H9 (cell line): ENCODE measurements at regions not wholly inside any gene's neighbourhood (a gene's known extent, or its start where the extent isn't known, plus 50 kb on each side); places are given as distances from the start of the nearest gene placed in this dataset.

Source experiments
- DNase-seq: peaks from one replicate; pipeline ENCODE4 v3.0.0-alpha.2; 2017
- H2AFZ ChIP-seq: one replicate; pipeline ENCODE4 v1.6.1; 2013; ENCODE audit warnings: mild to moderate bottlenecking, low read length, control low read depth, moderate library complexity
- H2AK5ac ChIP-seq: 2 replicates; pipeline ENCODE4 v1.6.1; 2013; ENCODE audit warnings: low read length, control low read depth, mixed read lengths; ENCODE audit not compliant: insufficient read length
- H2BK120ac ChIP-seq: one replicate; pipeline ENCODE4 v1.6.1; 2013; ENCODE audit warnings: low read depth, mild to moderate bottlenecking, low read length, control low read depth, inconsistent platforms; ENCODE audit not compliant: poor library complexity, severe bottlenecking
- H2BK12ac ChIP-seq: 2 replicates; pipeline ENCODE4 v1.6.1; 2013; ENCODE audit warnings: low read length, control low read depth, mixed read lengths, low read depth; ENCODE audit not compliant: insufficient read length
- H2BK15ac ChIP-seq: 2 replicates; pipeline ENCODE4 v1.6.1; 2013; ENCODE audit warnings: low read depth, low read length, control low read depth
- H2BK20ac ChIP-seq: one replicate; pipeline ENCODE4 v1.6.1; 2013; ENCODE audit warnings: low read depth, mild to moderate bottlenecking, low read length, control low read depth, inconsistent platforms; ENCODE audit not compliant: poor library complexity, severe bottlenecking
- H2BK5ac ChIP-seq: 2 replicates; pipeline ENCODE4 v1.6.1; 2013; ENCODE audit warnings: low read length, control low read depth, mixed read lengths; ENCODE audit not compliant: insufficient read length
- H3K14ac ChIP-seq: 2 replicates; pipeline ENCODE4 v1.6.1; 2013; ENCODE audit warnings: low read length, control low read depth; ENCODE audit not compliant: insufficient read depth
- H3K18ac ChIP-seq: 2 replicates; pipeline ENCODE4 v1.6.1; 2013; ENCODE audit warnings: low read depth, mild to moderate bottlenecking, mixed read lengths, low read length, control low read depth; ENCODE audit not compliant: insufficient read length
- H3K23ac ChIP-seq: 2 replicates; pipeline ENCODE4 v1.6.1; 2013; ENCODE audit warnings: low read length, control low read depth, mixed read lengths, low read depth; ENCODE audit not compliant: insufficient read length
- H3K23me2 ChIP-seq: 2 replicates; pipeline ENCODE4 v1.6.1; 2013; ENCODE audit warnings: low read depth, mild to moderate bottlenecking, mixed read lengths, low read length, control low read depth; ENCODE audit not compliant: insufficient read length, poor library complexity, severe bottlenecking
- H3K27ac ChIP-seq: 2 replicates; pipeline ENCODE4 v1.5.1; 2013; ENCODE audit warnings: low read length, control low read depth, mixed read lengths, low read depth; ENCODE audit not compliant: insufficient read length
- H3K27me3 ChIP-seq: 2 replicates; pipeline ENCODE4 v1.6.1; 2013; ENCODE audit warnings: low read length, control low read depth, inconsistent platforms; ENCODE audit not compliant: insufficient read depth
- H3K4ac ChIP-seq: 2 replicates; pipeline ENCODE4 v1.6.1; 2013; ENCODE audit warnings: low read depth, mild to moderate bottlenecking, control low read depth, inconsistent platforms, low read length, moderate library complexity
- H3K4me1 ChIP-seq: 2 replicates; pipeline ENCODE4 v1.6.1; 2013; ENCODE audit warnings: low read length, control low read depth, inconsistent platforms; ENCODE audit not compliant: insufficient read depth
- H3K4me2 ChIP-seq: 2 replicates; pipeline ENCODE4 v1.6.1; 2013; ENCODE audit warnings: low read length, control low read depth, mixed read lengths; ENCODE audit not compliant: insufficient read length, insufficient read depth
- H3K56ac ChIP-seq: 2 replicates; pipeline ENCODE4 v1.6.1; 2013; ENCODE audit warnings: low read depth, mild to moderate bottlenecking, mixed read lengths, low read length, control low read depth; ENCODE audit not compliant: insufficient read length
- H3K79me1 ChIP-seq: 2 replicates; pipeline ENCODE4 v1.6.1; 2013; ENCODE audit warnings: low read depth, mild to moderate bottlenecking, moderate library complexity, low read length, control low read depth, inconsistent platforms; ENCODE audit not compliant: insufficient read depth, poor library complexity, severe bottlenecking
- H3K79me2 ChIP-seq: 2 replicates; pipeline ENCODE4 v1.6.1; 2013; ENCODE audit warnings: low read length, control low read depth, inconsistent platforms; ENCODE audit not compliant: insufficient read depth
- H3K9ac ChIP-seq: 2 replicates; pipeline ENCODE4 v1.6.1; 2013; ENCODE audit warnings: low read length, control low read depth, mixed read lengths; ENCODE audit not compliant: insufficient read length; ENCODE audit errors: extremely low read depth
- H3K9me3 ChIP-seq: one replicate; pipeline ENCODE4 v1.6.1; 2013; ENCODE audit warnings: low read depth, low read length, inconsistent platforms; ENCODE audit not compliant: control insufficient read depth
- H3T11ph ChIP-seq: one replicate; pipeline ENCODE4 v1.6.1; 2013; ENCODE audit warnings: mild to moderate bottlenecking, low read length, control low read depth, inconsistent platforms
- H4K20me1 ChIP-seq: one replicate; pipeline ENCODE4 v1.6.1; 2013; ENCODE audit not compliant: control insufficient read depth, insufficient read length, insufficient read depth
- H4K5ac ChIP-seq: 2 replicates; pipeline ENCODE4 v1.6.1; 2013; ENCODE audit warnings: low read depth, mild to moderate bottlenecking, mixed read lengths, low read length, control low read depth; ENCODE audit not compliant: insufficient read length
- H4K8ac ChIP-seq: replicated peaks from 2 replicates; pipeline ENCODE4 v1.6.1; 2013; ENCODE audit warnings: low read length, control low read depth, mixed read lengths, low read depth; ENCODE audit not compliant: insufficient read length
- H4K91ac ChIP-seq: 2 replicates; pipeline ENCODE4 v1.6.1; 2013; ENCODE audit warnings: low read depth, mild to moderate bottlenecking, moderate library complexity, mixed read lengths, low read length, control low read depth; ENCODE audit not compliant: insufficient read length
- H3K27ac Mint-ChIP-seq, 3 experiments: 2 replicates in 2 of 3; 3 replicates in 1 of 3; pipeline ENCODE4 v1.8.0; 2020 to 2021; ENCODE audit warnings: mixed read lengths in 3 of 3, mild to moderate bottlenecking in 1 of 3, moderate library complexity in 1 of 3
- H3K27me3 Mint-ChIP-seq: 2 replicates; pipeline ENCODE4 v1.8.0; 2021; ENCODE audit warnings: low read depth, mild to moderate bottlenecking, moderate library complexity, mixed read lengths
- H3K36me3 Mint-ChIP-seq, 3 experiments: 2 replicates in 2 of 3; 3 replicates in 1 of 3; pipeline ENCODE4 v1.8.0; 2020 to 2021; ENCODE audit warnings: low read depth in 3 of 3, mixed read lengths in 3 of 3; ENCODE audit not compliant: insufficient read depth in 1 of 3
- H3K4me1 Mint-ChIP-seq, 2 experiments: 2 replicates each; pipeline ENCODE4 v1.8.0; 2020; ENCODE audit warnings: mixed read lengths in 2 of 2
- H3K4me3 Mint-ChIP-seq, 2 experiments: 2 replicates in 1 of 2; 3 replicates in 1 of 2; pipeline ENCODE4 v1.8.0; 2020 to 2021; ENCODE audit warnings: mild to moderate bottlenecking in 2 of 2, mixed read lengths in 2 of 2, moderate library complexity in 1 of 2
- H3K9me3 Mint-ChIP-seq, 2 experiments: 2 replicates in 1 of 2; 3 replicates in 1 of 2; pipeline ENCODE4 v1.8.0; 2020; ENCODE audit warnings: mild to moderate bottlenecking in 2 of 2, mixed read lengths in 2 of 2, moderate library complexity in 1 of 2
- CTCF ChIP-seq: fragments of 200-600 bp; sonication (generic); conservative IDR thresholded peaks from 3 replicates; pipeline ENCODE4 v1.8.0; 2021; ENCODE audit warnings: antibody characterized with exemption, mild to moderate bottlenecking
- WGBS: extraction: QIAGEN DNeasy Blood & Tissue Kit; methylation state at CpG from one replicate; pipeline ENCODE4 v1.1.7; 2013; ENCODE audit warnings: missing lambda C conversion rate, low lambda C conversion rate, mixed read lengths; ENCODE audit not compliant: insufficient read length; ENCODE audit errors: extremely low coverage; 5-methylcytosine and 5-hydroxymethylcytosine counted together

- no peak overlapping the region for H2BK15ac ChIP-seq
- H3K79me2 ChIP-seq = no peaks in the 10 kb centered on the region
- no peak overlapping the region for H3K4me2 ChIP-seq
- H3K23me2 ChIP-seq = no peaks in the 10 kb centered on the region
- no peak overlapping the region for H2BK12ac ChIP-seq
- H2BK120ac ChIP-seq = no peak overlapping the region
- no peaks in the 10 kb centered on the region for H3K27me3 ChIP-seq
- H3K27ac ChIP-seq = no peak overlapping the region
- no peak overlapping the region for H3K4ac ChIP-seq
- Mint-ChIP-seq H3K36me3 (no peaks in the 10 kb centered on the region), H3K4me1 (peaks cover 3 to 5% of the 10 kb centered on the region in 2 experiments; a peak in 2 of 4 replicates), H3K27ac (no peak overlapping the region; a peak in 1 of 7 replicates), H3K4me3 (no peak overlapping the region; a peak in 1 of 5 replicates), H3K9me3 (no peaks in the 10 kb centered on the region), H3K27me3 (no peaks in the 10 kb centered on the region)
- no peaks in the 10 kb centered on the region for H3K4me1 ChIP-seq
- H4K20me1 ChIP-seq = no peaks in the 10 kb centered on the region
- H2AFZ ChIP-seq = no peak overlapping the region
- no peak for TF ChIP-seq CTCF
- WGBS = no CpG with 5 or more reads among the region's 24 CpGs
- no peak overlapping the region for H4K8ac ChIP-seq
- no peak overlapping the region for H4K5ac ChIP-seq
- no peak overlapping the region for H3T11ph ChIP-seq
- no peak overlapping the region for H2BK5ac ChIP-seq
- H3K18ac ChIP-seq = no peak overlapping the region
- no peak overlapping the region for H2BK20ac ChIP-seq
- H3K23ac ChIP-seq = no peak overlapping the region
- H3K79me1 ChIP-seq = no peaks in the 10 kb centered on the region
- DNase-seq = no peak
- H3K14ac ChIP-seq = no peak overlapping the region; the same call in 1 of the 2 replicates
- H2AK5ac ChIP-seq = no peak overlapping the region
- H4K91ac ChIP-seq = no peak overlapping the region
- no peak overlapping the region for H3K9ac ChIP-seq
- H3K9me3 ChIP-seq = no peaks in the 10 kb centered on the region
- H3K56ac ChIP-seq = no peak overlapping the region
These were observed 367.0 kb upstream of the NEGR1 start for GRCh38 chr1:72649211-72649888.
